Natural killer cell treated with Interleukin-12 subunit alpha and Interleukin-12 subunit beta and Interleukin-15 and Interleukin-18, amount 100 ng/mL, for 72 hours (primary cell): ENCODE measurements at regions not wholly inside any gene's neighbourhood (a gene's known extent, or its start where the extent isn't known, plus 50 kb on each side); places are given as distances from the start of the nearest gene placed in this dataset.
"Not testable (repeated sequence)": the region's sequence is repeated elsewhere in the genome, so short reads cannot be mapped to it uniquely, and the experiment has no call there.

Experiments used
- ATAC-seq, 2 donors: fragments of 150-1000 bp; cut with Tn5 transposase in 1 of 2; sonication (Bioruptor Pico), chemical (Tn5 transposase) in 1 of 2; 2 replicates each; pipeline ENCODE4 v1.10.0; 2021
- DNase-seq: peaks from one replicate; pipeline ENCODE4 v3.0.0; 2022; ENCODE audit warnings: low spot score
- H3K27ac Mint-ChIP-seq, 2 donors: 1 replicate in 1 of 2; 2 replicates in 1 of 2; pipeline ENCODE4 v1.8.0; 2022; ENCODE audit warnings: mixed read lengths in 2 of 2, mild to moderate bottlenecking in 1 of 2, moderate library complexity in 1 of 2
- H3K27me3 Mint-ChIP-seq, 2 donors: 1 replicate in 1 of 2; 2 replicates in 1 of 2; pipeline ENCODE4 v1.8.0; 2022; ENCODE audit warnings: mixed read lengths in 2 of 2
- H3K36me3 Mint-ChIP-seq: one replicate; pipeline ENCODE4 v1.8.0; 2022; ENCODE audit warnings: mixed read lengths
- H3K4me1 Mint-ChIP-seq, 2 donors: 1 replicate in 1 of 2; 2 replicates in 1 of 2; pipeline ENCODE4 v1.8.0; 2022; ENCODE audit warnings: low read depth in 2 of 2, mixed read lengths in 2 of 2, mild to moderate bottlenecking in 1 of 2
- H3K4me3 Mint-ChIP-seq: one replicate; pipeline ENCODE4 v1.8.0; 2022; ENCODE audit warnings: mixed read lengths
- H3K9me3 Mint-ChIP-seq: 2 replicates; pipeline ENCODE4 v1.8.0; 2022; ENCODE audit warnings: mixed read lengths

DNA sequence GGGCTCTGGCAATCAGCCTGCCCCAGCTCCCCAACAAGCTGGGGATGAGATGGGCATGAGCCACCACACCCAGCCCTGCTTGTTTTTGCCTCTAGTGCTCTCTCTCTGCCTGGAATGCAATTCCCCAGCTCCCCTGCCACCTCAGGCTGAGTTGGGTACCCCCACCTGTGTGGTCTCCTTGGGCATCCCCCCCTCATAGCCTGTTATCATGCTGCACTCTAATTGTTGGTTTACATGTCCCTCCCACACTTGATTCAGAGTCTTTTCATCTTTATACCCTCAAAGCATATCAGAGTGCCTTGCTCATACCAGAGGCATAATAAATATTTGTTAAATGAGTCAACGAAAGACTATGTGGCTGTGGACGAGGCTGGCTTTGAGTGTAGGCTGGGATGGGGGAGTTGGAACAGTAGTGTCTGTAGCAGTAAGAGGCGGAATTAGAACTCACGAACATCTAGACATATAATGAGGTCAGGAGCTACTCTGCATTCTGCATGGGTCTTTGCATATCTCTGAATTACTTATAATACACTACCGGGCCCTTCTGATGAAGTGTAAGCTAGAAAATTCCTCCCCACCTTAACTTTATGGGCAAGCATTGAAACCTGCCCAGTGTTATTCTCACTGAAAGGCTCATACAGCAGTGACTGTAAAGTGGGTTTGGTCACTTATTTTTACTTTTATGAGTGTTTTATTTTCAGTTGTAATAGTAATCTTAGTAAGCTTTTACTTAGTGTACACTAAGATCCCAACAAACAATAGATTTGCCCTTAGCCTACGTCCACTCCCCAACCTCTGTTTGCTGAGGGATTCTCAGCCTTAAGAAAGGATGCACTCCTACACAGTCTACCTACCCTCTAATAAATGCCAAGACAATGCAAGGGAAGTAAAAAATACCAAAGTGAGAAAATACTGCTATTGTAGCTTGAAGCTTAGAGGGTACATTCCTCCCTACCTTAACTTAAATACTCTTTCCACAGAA lies 58.7 kb downstream of the EDN1 start:
- peaks cover 0 to 5% of the 10 kb centered on the region in 2 donors for H3K27me3 Mint-ChIP-seq
- H3K9me3 Mint-ChIP-seq = peaks cover 4% of the 10 kb centered on the region
- ATAC-seq (no peak), DNase-seq (no peak)
- H3K4me3 Mint-ChIP-seq = no peak overlapping the region
- H3K27ac Mint-ChIP-seq = no peak overlapping the region
- H3K36me3 Mint-ChIP-seq = peaks cover 8% of the 10 kb centered on the region
- H3K4me1 Mint-ChIP-seq = no peaks in the 10 kb centered on the region

DNA sequence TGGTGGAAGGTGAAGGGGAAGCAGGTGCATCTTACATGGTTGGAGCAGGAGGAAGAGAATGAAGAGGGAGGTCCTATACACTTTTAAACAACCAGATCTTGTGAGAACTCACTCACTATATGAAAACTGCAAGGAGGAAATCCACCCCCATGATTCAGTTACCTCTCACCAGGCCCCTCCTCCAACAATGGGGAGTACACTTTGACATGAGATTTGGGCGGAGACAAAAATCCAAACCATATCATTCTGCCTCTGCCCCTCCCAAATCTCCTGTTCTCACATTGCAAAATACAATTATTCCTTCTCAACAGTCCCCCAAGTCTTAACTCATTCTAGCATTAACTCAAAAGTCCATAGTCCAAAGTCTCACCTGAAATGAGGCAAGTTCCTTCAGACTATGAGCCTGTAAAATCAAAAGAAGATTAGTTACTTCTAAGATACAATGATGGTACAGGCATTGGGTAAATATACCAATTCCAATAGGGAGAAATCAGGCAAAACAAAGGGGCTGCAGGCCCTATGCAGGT lies 60.5 kb downstream of the EDN1 start:
- ATAC-seq (no peak), DNase-seq (no peak)
- Mint-ChIP-seq H3K36me3 (peaks cover 8% of the 10 kb centered on the region), H3K4me1 (no peaks in the 10 kb centered on the region), H3K4me3 (no peak overlapping the region), H3K9me3 (peaks cover 4% of the 10 kb centered on the region), H3K27ac (no peak overlapping the region), H3K27me3 (peaks cover 0 to 7% of the 10 kb centered on the region in 2 donors)

DNA sequence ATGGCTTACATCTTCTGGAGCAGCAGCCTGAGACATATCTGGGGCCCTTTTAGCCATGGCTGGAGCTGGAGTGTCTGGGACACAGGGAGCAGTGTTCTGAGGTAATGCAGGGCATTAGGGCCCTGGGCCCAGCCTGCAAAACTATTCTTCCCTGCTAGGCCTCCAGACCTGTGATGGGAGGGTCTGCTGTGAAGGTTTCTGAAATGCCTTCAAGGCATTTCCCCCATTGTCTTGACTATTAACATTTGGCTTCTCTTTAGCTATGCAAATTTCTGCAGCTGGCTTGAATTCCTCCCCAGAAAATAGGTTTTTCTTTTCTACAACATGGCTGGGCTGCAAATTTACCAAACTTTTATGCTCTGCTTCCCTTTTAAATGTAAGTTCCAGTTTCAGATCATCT lies 61.5 kb downstream of the EDN1 start:
- H3K27me3 Mint-ChIP-seq = peaks cover 0 to 14% of the 10 kb centered on the region in 2 donors
- no peak overlapping the region for H3K4me3 Mint-ChIP-seq

DNA sequence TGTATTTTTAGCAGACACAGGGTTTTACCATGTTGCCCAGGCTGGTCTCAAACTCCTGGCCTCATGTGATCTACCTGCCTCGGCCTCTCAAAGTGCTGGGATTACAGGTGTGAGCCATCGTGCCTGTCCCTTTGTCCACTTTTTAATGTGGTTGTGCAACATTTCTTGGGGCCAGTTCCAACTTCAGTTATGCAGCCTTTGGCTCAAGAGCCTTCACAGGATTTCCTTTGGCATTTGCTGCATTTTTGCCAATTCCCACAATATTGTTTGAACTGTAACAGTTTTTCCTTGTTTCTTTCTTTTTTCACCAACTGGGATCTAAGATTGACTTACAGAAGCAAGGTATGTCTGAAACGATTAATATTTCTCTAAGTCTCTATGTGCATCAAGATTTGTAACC lies 63.6 kb downstream of the EDN1 start:
- peaks cover 8% of the 10 kb centered on the region for H3K36me3 Mint-ChIP-seq
- H3K4me3 Mint-ChIP-seq = no peak overlapping the region
- DNase-seq (no peak), ATAC-seq (no peak)
- no peak overlapping the region for H3K27ac Mint-ChIP-seq
- peaks cover 4% of the 10 kb centered on the region for H3K9me3 Mint-ChIP-seq
- H3K4me1 Mint-ChIP-seq = no peaks in the 10 kb centered on the region
- H3K27me3 Mint-ChIP-seq = peaks cover 0 to 14% of the 10 kb centered on the region in 2 donors

More for the DNA sequence above, 61.5 kb downstream of the EDN1 start:
- no peak for DNase-seq
- H3K36me3 Mint-ChIP-seq = peaks cover 8% of the 10 kb centered on the region
- ATAC-seq = no peak
- peaks cover 4% of the 10 kb centered on the region for H3K9me3 Mint-ChIP-seq
- H3K4me1 Mint-ChIP-seq = no peaks in the 10 kb centered on the region
- H3K27ac Mint-ChIP-seq = no peak overlapping the region

DNA sequence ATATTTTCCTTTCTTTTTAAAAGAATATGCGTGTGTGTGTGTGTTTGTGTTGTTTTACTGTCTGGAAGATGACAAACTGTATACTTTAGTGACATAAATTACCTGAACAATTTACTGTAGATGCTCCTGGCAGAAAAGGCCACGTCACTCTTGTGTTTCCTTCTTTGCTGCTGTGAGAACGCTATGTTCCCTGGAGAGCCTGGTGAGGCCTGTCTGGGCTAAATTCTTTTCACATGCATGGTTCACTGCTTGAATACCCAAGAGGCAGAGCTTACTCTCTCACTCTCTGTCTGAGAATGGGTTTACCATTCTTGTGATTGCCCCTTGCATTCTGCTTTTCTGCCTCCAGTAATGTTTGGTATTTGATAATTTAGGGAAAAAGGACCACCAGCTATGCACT lies 64.3 kb downstream of the EDN1 start:
- Mint-ChIP-seq H3K36me3 (peaks cover 8% of the 10 kb centered on the region), H3K27ac (no peak overlapping the region), H3K27me3 (peaks cover 0 to 13% of the 10 kb centered on the region in 2 donors), H3K9me3 (peaks cover 4% of the 10 kb centered on the region), H3K4me1 (no peaks in the 10 kb centered on the region), H3K4me3 (no peak overlapping the region)
- ATAC-seq (no peak), DNase-seq (no peak)

DNA sequence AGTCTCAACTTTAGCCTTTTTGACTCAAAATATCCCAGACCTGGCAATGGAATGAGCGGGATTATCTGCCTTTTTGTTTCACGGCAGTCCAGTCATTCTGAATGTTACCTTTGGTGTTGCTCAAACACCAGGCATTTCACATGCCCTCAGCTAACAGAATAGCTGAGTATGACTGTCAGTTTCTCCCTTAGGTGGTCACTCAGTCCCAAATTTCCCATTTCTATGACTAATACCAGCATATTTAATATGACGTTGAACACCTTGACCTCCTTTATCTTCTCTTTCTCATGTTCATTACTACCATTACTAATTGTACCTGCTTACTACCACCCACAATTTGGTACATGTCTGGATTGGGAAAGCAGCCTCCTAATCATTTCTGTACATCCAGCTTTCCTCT lies 65.2 kb downstream of the EDN1 start:
- Mint-ChIP-seq H3K27me3 (peaks cover 0 to 8% of the 10 kb centered on the region in 2 donors), H3K9me3 (peaks cover 4% of the 10 kb centered on the region), H3K27ac (no peak overlapping the region), H3K36me3 (peaks cover 8% of the 10 kb centered on the region), H3K4me3 (no peak overlapping the region), H3K4me1 (no peaks in the 10 kb centered on the region)
- ATAC-seq (no peak), DNase-seq (no peak)

DNA sequence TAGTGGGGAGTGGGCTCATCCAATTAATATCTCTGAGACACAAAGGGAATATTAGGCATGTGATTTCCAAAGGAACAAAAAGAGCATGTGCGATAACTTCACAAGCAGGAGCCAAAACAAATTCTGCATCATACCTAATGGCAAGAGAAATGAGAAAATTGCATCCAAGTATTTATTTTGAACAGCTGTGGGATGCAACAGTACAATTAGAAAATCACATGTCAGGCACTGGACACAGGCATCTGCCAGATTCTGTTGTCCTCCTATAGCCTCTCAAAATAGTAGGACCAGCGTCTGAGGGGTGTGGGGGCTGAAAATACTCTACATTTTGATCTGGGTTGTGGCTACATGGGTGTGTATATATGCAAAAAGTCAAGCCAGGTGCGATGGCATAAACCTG lies 66.3 kb downstream of the EDN1 start:
- Mint-ChIP-seq H3K4me1 (no peaks in the 10 kb centered on the region), H3K27me3 (peaks cover 0 to 8% of the 10 kb centered on the region in 2 donors), H3K9me3 (peaks cover 4% of the 10 kb centered on the region), H3K27ac (no peak overlapping the region), H3K36me3 (peaks cover 8% of the 10 kb centered on the region), H3K4me3 (no peak overlapping the region)
- no peak for DNase-seq
- ATAC-seq = no peak

DNA sequence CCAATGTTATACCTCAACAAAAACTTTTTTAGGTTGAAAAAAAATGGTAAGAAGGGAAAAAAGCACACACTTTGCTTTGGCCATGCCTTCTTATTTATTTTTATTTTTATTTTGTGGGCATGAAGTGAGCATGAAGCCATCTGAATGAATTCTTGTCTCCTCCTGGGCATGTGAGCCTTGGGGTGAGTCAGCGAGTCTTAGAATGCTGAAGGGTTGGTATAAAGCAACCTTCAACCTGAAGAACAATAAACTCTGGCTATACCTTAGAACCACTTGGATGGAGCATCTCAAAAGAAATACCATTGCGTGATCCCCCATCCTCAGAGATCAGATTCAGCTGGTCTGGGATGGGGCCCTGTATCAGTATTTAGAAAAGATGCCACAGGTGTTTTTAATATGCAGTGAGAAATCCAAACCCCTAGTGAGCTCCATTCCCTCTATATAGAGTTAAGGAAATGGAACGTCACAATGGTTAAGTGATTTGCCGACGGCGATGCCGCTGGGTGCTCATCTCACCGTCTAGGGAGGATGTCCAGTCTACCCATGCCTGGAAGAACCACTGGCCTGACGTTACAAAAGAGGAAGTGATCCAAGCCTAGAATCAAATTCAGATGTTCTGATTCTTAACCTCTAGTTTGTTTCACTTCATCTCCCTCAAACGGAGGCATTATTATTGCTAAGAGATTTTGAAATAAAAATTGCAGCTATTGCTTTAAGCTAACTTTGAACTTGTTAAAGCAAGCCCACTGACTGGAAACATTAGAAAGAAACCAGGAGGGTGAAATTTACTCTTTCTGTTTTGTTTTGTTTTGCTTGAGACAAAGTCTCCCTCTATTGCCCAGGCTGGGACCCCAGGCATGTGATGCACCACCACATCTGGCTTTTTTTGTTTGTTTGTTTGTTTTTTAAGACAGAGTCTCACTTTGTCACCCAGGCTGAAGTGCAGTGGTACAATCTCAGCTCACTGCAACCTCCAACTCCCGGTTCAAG lies 67.1 kb downstream of the EDN1 start:
- peaks cover 0 to 8% of the 10 kb centered on the region in 2 donors for H3K27me3 Mint-ChIP-seq
- DNase-seq = no peak
- ATAC-seq = no peak
- H3K4me1 Mint-ChIP-seq = no peaks in the 10 kb centered on the region
- peaks cover 3% of the 10 kb centered on the region for H3K36me3 Mint-ChIP-seq
- peaks cover 3% of the 10 kb centered on the region for H3K9me3 Mint-ChIP-seq
- H3K27ac Mint-ChIP-seq = no peak overlapping the region
- no peak overlapping the region for H3K4me3 Mint-ChIP-seq

DNA sequence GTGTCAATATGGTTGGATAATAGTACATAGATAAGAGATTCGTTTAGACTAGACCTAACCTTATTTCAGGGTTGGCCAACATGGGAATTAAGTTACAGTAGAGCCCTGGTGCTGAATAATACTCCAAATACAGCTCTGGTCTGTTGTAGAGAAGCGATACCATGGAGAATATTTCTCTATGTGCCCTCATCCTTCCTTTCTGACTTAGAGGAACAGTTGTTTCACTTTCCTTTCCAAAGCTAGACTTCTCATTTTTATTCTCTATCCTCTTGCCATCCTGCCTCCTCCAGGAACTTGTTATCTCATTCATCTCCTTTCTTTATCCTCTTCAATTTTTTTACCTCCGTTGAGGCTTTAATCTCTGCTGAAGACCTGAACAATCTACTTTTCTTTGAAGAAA lies 68.9 kb downstream of the EDN1 start:
- no peak for ATAC-seq
- Mint-ChIP-seq H3K36me3 (no peaks in the 10 kb centered on the region), H3K4me1 (no peaks in the 10 kb centered on the region), H3K4me3 (no peak overlapping the region), H3K27ac (no peak overlapping the region), H3K27me3 (peaks cover 2 to 8% of the 10 kb centered on the region in 2 donors), H3K9me3 (no peaks in the 10 kb centered on the region)
- no peak for DNase-seq

DNA sequence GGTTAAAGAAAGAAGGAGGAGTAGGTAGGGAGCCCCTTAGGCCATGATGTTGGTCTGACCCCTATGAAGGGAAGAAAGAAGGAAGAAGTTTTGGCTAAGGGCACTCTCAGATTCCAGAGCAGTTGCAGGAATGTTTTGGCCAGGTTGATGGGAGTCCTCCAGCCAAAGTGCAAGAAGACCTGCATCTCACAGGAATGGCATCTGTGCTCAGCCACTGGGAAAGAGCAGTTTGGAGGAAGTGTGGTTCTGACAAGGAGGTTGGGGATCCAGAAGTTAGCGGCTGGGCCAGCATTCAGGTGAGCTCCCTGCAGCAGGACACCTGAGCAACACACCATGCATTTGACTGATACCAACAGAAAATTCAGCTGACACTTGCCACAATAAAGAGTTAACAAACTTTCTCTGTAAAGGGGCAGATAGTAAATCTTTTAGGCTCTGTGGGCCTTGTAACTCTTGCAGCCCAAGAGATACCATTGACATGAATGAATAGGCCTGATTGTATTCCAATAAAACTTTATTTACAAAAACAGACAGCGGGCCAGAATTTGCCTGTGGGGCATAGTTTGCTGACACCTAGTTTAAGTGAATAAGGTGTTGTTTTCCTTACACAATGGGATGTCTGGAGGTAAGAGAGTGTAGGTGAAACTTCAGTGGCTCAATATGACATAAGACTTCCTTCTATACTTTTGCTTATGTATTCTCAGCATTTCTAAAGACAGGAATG lies 71.0 kb downstream of the EDN1 start:
- H3K27me3 Mint-ChIP-seq = peaks cover 2% of the 10 kb centered on the region in 2 donors
- H3K4me1 Mint-ChIP-seq = no peaks in the 10 kb centered on the region
- no peak for ATAC-seq
- H3K9me3 Mint-ChIP-seq = no peaks in the 10 kb centered on the region
- H3K36me3 Mint-ChIP-seq = no peaks in the 10 kb centered on the region
- H3K27ac Mint-ChIP-seq = no peak overlapping the region
- no peak for DNase-seq
- no peak overlapping the region for H3K4me3 Mint-ChIP-seq

DNA sequence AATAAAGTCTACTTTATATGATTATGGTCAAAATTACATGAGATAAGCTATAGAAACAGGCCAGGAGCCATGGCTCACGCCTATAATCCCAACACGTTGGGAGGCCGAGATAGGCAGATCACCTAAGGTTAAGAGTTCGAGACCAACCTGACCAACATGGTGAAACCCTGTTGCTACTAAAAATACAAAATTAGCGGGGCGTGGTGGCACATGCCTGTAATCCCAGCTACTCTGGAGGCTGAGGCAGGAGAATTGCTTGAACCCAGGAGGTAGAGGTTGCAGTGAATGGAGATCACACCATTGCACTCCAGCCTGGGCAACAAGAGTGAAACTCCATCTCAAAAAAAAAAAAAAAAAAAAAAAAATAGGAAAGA lies 73.1 kb downstream of the EDN1 start:
- H3K4me3 Mint-ChIP-seq, H3K27ac Mint-ChIP-seq, DNase-seq, H3K4me1 Mint-ChIP-seq, H3K36me3 Mint-ChIP-seq, ATAC-seq, H3K9me3 Mint-ChIP-seq: not testable (repeated sequence)
- peaks cover 7 to 15% of the 10 kb centered on the region in 2 donors for H3K27me3 Mint-ChIP-seq

DNA sequence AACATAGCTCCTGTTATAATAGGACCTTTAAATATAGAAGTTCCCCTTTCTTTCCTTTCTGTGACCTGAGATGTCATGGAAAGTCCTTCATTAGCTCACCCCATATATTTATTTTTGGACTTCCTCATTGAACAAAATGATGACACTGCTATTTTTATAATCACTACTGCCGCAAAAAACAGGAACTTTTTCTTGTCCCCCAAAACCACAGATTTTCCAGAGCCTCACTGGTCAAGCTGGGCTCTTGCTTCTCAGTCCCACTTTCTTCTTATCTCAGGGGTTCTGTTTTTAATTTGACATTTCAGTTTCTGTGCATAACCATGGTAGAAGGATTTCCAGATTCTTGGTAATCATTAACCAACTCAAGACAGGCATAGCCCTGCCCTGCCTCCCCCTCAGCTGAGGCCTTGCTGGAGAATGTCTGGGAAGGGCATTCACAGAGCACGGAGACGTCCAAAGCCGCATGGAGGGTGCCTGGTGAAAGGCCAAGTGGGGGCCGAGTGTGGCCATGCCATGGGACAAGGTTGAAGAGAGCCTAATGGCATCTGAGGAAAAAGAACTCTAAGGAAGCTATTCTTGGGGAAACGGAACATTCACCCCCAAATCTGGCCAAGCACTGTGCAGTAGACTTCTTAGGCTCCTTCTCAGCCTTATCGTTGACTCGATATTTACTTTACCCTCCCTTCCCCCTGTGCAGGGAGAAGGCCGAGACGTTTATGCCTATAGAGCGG lies 73.7 kb downstream of the EDN1 start:
- peaks cover 11 to 21% of the 10 kb centered on the region in 2 donors for H3K27me3 Mint-ChIP-seq
- H3K4me3 Mint-ChIP-seq = no peak overlapping the region
- no peak overlapping the region for H3K27ac Mint-ChIP-seq
- DNase-seq = no peak
- ATAC-seq = no peak
- no peaks in the 10 kb centered on the region for H3K4me1 Mint-ChIP-seq
- peaks cover 11% of the 10 kb centered on the region for H3K9me3 Mint-ChIP-seq
- H3K36me3 Mint-ChIP-seq = no peaks in the 10 kb centered on the region

DNA sequence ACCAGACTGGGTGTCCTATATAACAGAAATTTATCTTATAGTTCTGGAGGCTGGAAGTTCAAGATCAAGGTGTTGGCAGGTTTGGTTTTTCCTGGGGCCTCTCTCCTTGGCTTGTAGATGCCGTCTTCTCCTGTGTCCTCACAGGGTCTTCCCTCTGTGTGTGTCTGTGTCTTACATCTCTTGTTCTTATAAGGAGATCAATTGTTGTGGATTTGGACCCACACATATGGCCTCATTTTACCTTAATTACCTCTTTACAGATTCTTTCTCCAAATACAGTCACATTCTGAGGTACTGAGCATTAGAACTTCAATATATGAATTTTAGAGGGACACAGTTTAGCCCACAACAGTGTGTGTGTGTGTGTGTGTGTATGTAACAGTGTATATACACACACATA lies 74.5 kb downstream of the EDN1 start:
- ATAC-seq (no peak), DNase-seq (no peak)
- Mint-ChIP-seq H3K9me3 (peaks cover 11% of the 10 kb centered on the region), H3K4me1 (no peaks in the 10 kb centered on the region), H3K36me3 (no peaks in the 10 kb centered on the region), H3K27me3 (peaks cover 11 to 23% of the 10 kb centered on the region in 2 donors), H3K4me3 (no peak overlapping the region), H3K27ac (no peak overlapping the region)
